Testis (tissue), 2 donors: ENCODE measurements at regions not wholly inside any gene's neighbourhood (a gene's known extent, or its start where the extent isn't known, plus 50 kb on each side); places are given as distances from the start of the nearest gene placed in this dataset.

ENCODE experiments used
- POLR2A ChIP-seq: fragments of 450-650 bp; IDR thresholded peaks from one replicate; pipeline ENCODE4 v1.6.1; 2017; ENCODE audit warnings: antibody characterized with exemption, mild to moderate bottlenecking, moderate library complexity
- TF ChIP-seq, protein P1 (sequence below), 3 experiments: fragments of 450-650 bp in 2 of 3; fragments of 200-600 bp in 1 of 3; sonication (generic) in 1 of 3; IDR thresholded peaks; one replicate each; pipeline ENCODE4 v1.5.1; 2016 to 2019; ENCODE audit warnings: antibody characterized with exemption in 3 of 3, mild to moderate bottlenecking in 2 of 3, moderate library complexity in 1 of 3

- TF ChIP-seq POLR2A: no peak
- TF ChIP-seq, protein P1, sequence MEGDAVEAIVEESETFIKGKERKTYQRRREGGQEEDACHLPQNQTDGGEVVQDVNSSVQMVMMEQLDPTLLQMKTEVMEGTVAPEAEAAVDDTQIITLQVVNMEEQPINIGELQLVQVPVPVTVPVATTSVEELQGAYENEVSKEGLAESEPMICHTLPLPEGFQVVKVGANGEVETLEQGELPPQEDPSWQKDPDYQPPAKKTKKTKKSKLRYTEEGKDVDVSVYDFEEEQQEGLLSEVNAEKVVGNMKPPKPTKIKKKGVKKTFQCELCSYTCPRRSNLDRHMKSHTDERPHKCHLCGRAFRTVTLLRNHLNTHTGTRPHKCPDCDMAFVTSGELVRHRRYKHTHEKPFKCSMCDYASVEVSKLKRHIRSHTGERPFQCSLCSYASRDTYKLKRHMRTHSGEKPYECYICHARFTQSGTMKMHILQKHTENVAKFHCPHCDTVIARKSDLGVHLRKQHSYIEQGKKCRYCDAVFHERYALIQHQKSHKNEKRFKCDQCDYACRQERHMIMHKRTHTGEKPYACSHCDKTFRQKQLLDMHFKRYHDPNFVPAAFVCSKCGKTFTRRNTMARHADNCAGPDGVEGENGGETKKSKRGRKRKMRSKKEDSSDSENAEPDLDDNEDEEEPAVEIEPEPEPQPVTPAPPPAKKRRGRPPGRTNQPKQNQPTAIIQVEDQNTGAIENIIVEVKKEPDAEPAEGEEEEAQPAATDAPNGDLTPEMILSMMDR (IDR thresholded peaks at IDR 0.05): no peak
These were observed 522.4 kb downstream of the TBC1D22A start for GRCh38 chr22:47284822-47285221.
